ENCODE measurements at regions not wholly inside any gene's neighbourhood (a gene's known extent, or its start where the extent isn't known, plus 50 kb on each side); places are given as distances from the start of the nearest gene placed in this dataset.

- no peak overlapping the region for H3K27ac ChIP-seq (ENCODE audit: control insufficient read depth, insufficient read depth)
- H3K36me3 ChIP-seq (ENCODE audit: control insufficient read depth in 2 of 2, insufficient read depth in 2 of 2, low read length in 1 of 2) = no peaks in the 10 kb centered on the region
- in situ Hi-C loops (cut with MboI) (no loop called here), intact Hi-C loops (cut with micrococcal nuclease; ENCODE audit: unreplicated experiment) (no loop called here)
- no peaks in the 10 kb centered on the region for H3K4me1 ChIP-seq (ENCODE audit: control insufficient read depth, insufficient read depth, low read length)
- H3K4me3 ChIP-seq = no peak overlapping the region
- RAD21 ChIA-PET (ENCODE audit: unreplicated experiment) = no interaction called here
- DNase-seq (ENCODE audit: low read depth, low spot score) (no peak), FAIRE-seq (no peak), ATAC-seq (no peak)
- H2AFZ ChIP-seq (ENCODE audit: control insufficient read depth, low read depth, low read length) = no peak overlapping the region
- 100% methylated on average over 1 of the region's 1 CpG for WGBS (ENCODE audit: insufficient coverage, insufficient replicate concordance, low lambda C conversion rate, missing lambda C conversion rate)
- no TSS peak for BruUV-seq (replicated peaks)
- H3K79me2 ChIP-seq (ENCODE audit: control insufficient read depth, insufficient read depth, low read length) = no peaks in the 10 kb centered on the region
- no peak overlapping the region for H3K4me2 ChIP-seq (ENCODE audit: control insufficient read depth, insufficient read depth)
- CTCF ChIA-PET = interaction anchor here (1.2 kb wide), 1 partner anchor 18 kb away, joined by 4 read pairs; no protein-coding TSS in a partner anchor
- no peak for TF ChIP-seq JUND (IDR thresholded peaks at IDR 0.05; ENCODE audit: low read depth, low read length)
- no peak for TF ChIP-seq DPF2 (IDR thresholded peaks at IDR 0.05)
- no peak for TF ChIP-seq RUNX3 (IDR thresholded peaks at IDR 0.05; ENCODE audit: low read length)
- no peak for TF ChIP-seq YY1 (IDR thresholded peaks at IDR 0.05; ENCODE audit: low read depth, low read length)
- no peak for TF ChIP-seq PRDM15 (CRISPR knock-in tag; IDR thresholded peaks at IDR 0.05)
- TF ChIP-seq FOS (IDR thresholded peaks at IDR 0.05; ENCODE audit: borderline replicate concordance, extremely low read depth, insufficient read length) = no peak
- TF ChIP-seq TCF7 (IDR thresholded peaks at IDR 0.05; ENCODE audit: borderline replicate concordance) = no peak
- TF ChIP-seq RBBP5 (conservative IDR thresholded peaks at IDR 0.05) = no peak
- no peak for TF ChIP-seq HCFC1 (IDR thresholded peaks at IDR 0.05; ENCODE audit: low read length)
- no peak for TF ChIP-seq RCOR1 (conservative IDR thresholded peaks at IDR 0.05; ENCODE audit: low read depth, low read length)
- TF ChIP-seq ZNF24 (IDR thresholded peaks at IDR 0.05) = no peak
- no peak for TF ChIP-seq ETV6 (conservative IDR thresholded peaks at IDR 0.05 in 1 of 2, IDR thresholded peaks at IDR 0.05 in 1 of 2; ENCODE audit: borderline replicate concordance in 1 of 2, low read depth in 1 of 2)
- no peak for TF ChIP-seq LARP7 (IDR thresholded peaks at IDR 0.05)
- TF ChIP-seq SMC3 (IDR thresholded peaks at IDR 0.05; ENCODE audit: borderline replicate concordance, low read length) = no peak
- no peak for TF ChIP-seq SPI1 (IDR thresholded peaks at IDR 0.05; ENCODE audit: borderline replicate concordance, insufficient read depth, low read depth, low read length)
- TF ChIP-seq SUPT20H (IDR thresholded peaks at IDR 0.05; ENCODE audit: borderline replicate concordance, control insufficient read depth, low read depth, low read length) = no peak
- TF ChIP-seq BCL11A (IDR thresholded peaks at IDR 0.05; ENCODE audit: low read depth, low read length) = no peak
- TF ChIP-seq KLF5 (IDR thresholded peaks at IDR 0.05; ENCODE audit: partially characterized antibody) = no peak
- no peak for TF ChIP-seq SIX5 (IDR thresholded peaks at IDR 0.05; ENCODE audit: low read depth, low read length, severe bottlenecking)
- SMC1A ChIA-PET (ENCODE audit: uncharacterized antibody, unreplicated experiment) = interaction anchor here (0.9 kb wide), 1 partner anchor 26 kb away, joined by 3 read pairs; no protein-coding TSS in a partner anchor
- H3K9ac ChIP-seq (ENCODE audit: control insufficient read depth, insufficient read depth, low read length) = no peak overlapping the region
- no peaks in the 10 kb centered on the region for H3K27me3 ChIP-seq (replicated peaks in 1 of 2; ENCODE audit: control insufficient read depth in 2 of 2, insufficient read depth in 2 of 2, low read length in 1 of 2)
- H4K20me1 ChIP-seq (ENCODE audit: control insufficient read depth, insufficient read depth) = no peaks in the 10 kb centered on the region
- POLR2A ChIA-PET = no interaction called here
- H3K9me3 ChIP-seq (replicated peaks; ENCODE audit: control insufficient read depth, insufficient read depth, low read length) = no peaks in the 10 kb centered on the region
Observed at GRCh38 chr5:144004751-144005150, 165.7 kb downstream of the YIPF5 start.

All from GM12878 (cell line).